ENCODE measurements at regions not wholly inside any gene's neighbourhood (a gene's known extent, or its start where the extent isn't known, plus 50 kb on each side); places are given as distances from the start of the nearest gene placed in this dataset.
"Not testable (repeated sequence)": the region's sequence is repeated elsewhere in the genome, so short reads cannot be mapped to it uniquely, and the experiment has no call there.

- no peak for TF ChIP-seq CTCF (IDR thresholded peaks at IDR 0.05; ENCODE audit: insufficient read depth, low read depth, low read length)
- no peak for DNase-seq (ENCODE audit: low read depth)
- H3K4me3 ChIP-seq (ENCODE audit: low read depth, low read length): no peak overlapping the region
These were observed 490.3 kb upstream of the IRAK1BP1 start for GRCh38 chr6:78377056-78377455.

GRCh38 chr6:78379982-78380381, 487.4 kb upstream of the IRAK1BP1 start:
- DNase-seq (ENCODE audit: low read depth): no peak
- no peak overlapping the region for H3K4me3 ChIP-seq (ENCODE audit: low read depth, low read length)
- no peak for TF ChIP-seq CTCF (IDR thresholded peaks at IDR 0.05; ENCODE audit: insufficient read depth, low read depth, low read length)

- no peak for DNase-seq (ENCODE audit: low read depth)
- no peak for TF ChIP-seq CTCF (IDR thresholded peaks at IDR 0.05; ENCODE audit: insufficient read depth, low read depth, low read length)
- no peak overlapping the region for H3K4me3 ChIP-seq (ENCODE audit: low read depth, low read length)
These were observed 486.8 kb upstream of the IRAK1BP1 start for GRCh38 chr6:78380541-78380940.

- TF ChIP-seq CTCF (IDR thresholded peaks at IDR 0.05; ENCODE audit: insufficient read depth, low read depth, low read length): no peak
- no peak for DNase-seq (ENCODE audit: low read depth)
- no peak overlapping the region for H3K4me3 ChIP-seq (ENCODE audit: low read depth, low read length)
These were observed 483.4 kb upstream of the IRAK1BP1 start for GRCh38 chr6:78383968-78384367.

- not testable (repeated sequence) for H3K4me3 ChIP-seq (ENCODE audit: low read depth, low read length); DNase-seq (ENCODE audit: low read depth)
These were observed 480.5 kb upstream of the IRAK1BP1 start for GRCh38 chr6:78386854-78387253.

GRCh38 chr6:78390066-78390465, 477.3 kb upstream of the IRAK1BP1 start:
- TF ChIP-seq CTCF (IDR thresholded peaks at IDR 0.05; ENCODE audit: insufficient read depth, low read depth, low read length): no peak
- H3K4me3 ChIP-seq (ENCODE audit: low read depth, low read length): no peak overlapping the region
- DNase-seq (ENCODE audit: low read depth): no peak

- DNase-seq (ENCODE audit: low read depth): no peak
- TF ChIP-seq CTCF (IDR thresholded peaks at IDR 0.05; ENCODE audit: insufficient read depth, low read depth, low read length): no peak
- H3K4me3 ChIP-seq (ENCODE audit: low read depth, low read length): no peak overlapping the region
These were observed 469.9 kb upstream of the IRAK1BP1 start for GRCh38 chr6:78397499-78397898.
